SK-N-SH (cell line): ENCODE measurements at regions not wholly inside any gene's neighbourhood (a gene's known extent, or its start where the extent isn't known, plus 50 kb on each side); places are given as distances from the start of the nearest gene placed in this dataset.

Experiments used
- CTCF ChIA-PET: fragments of 300-600, 350-600 bp; formaldehyde crosslinking; extraction: SDS; loops from one replicate; lab custom pipeline; 2021; lab: Yijun Ruan, JAX
- POLR2A ChIA-PET: fragments of 350-600 bp; sonication (Branson Sonifier 250); formaldehyde crosslinking; extraction: SDS; loops from one replicate; lab custom pipeline; 2020; ENCODE audit warnings: antibody characterized with exemption, inconsistent platforms; lab: Yijun Ruan, JAX
- DNase-seq: peaks from one replicate; pipeline ENCODE4 v3.0.0; 2012
- H2AFZ ChIP-seq: fragments of 200-600 bp; sonication (generic); 2 replicates; pipeline ENCODE4 v1.8.1; 2016; ENCODE audit warnings: antibody characterized with exemption, mild to moderate bottlenecking, low read depth
- H3F3A ChIP-seq: fragments of 200-600 bp; sonication (generic); replicated peaks from 2 replicates; pipeline ENCODE3; 2016; ENCODE audit warnings: antibody characterized with exemption, mild to moderate bottlenecking; ENCODE audit not compliant: insufficient read depth
- H3K27ac ChIP-seq, 2 experiments: fragments of 200-500 bp in 1 of 2; fragments of 200-600 bp in 1 of 2; sonication (Bioruptor generic) in 1 of 2; sonication (generic), shearing (Covaris generic) in 1 of 2; 2 replicates each; pipeline versions ENCODE4 v1.5.1 to v1.6.1; 2014 to 2016; ENCODE audit warnings: low read depth in 2 of 2, inconsistent platforms in 1 of 2, low read length in 1 of 2, mild to moderate bottlenecking in 1 of 2, mixed read lengths in 1 of 2
- H3K27me3 ChIP-seq: fragments of 200-600 bp; sonication (generic), shearing (Covaris generic); 2 replicates; pipeline ENCODE4 v1.6.1; 2016; ENCODE audit warnings: mixed run types; ENCODE audit not compliant: insufficient read depth
- H3K36me3 ChIP-seq, 2 experiments: fragments of 200-500 bp in 1 of 2; fragments of 200-600 bp in 1 of 2; sonication (Bioruptor generic) in 1 of 2; sonication (generic) in 1 of 2; replicated peaks in 1 of 2; 2 replicates each; pipeline versions ENCODE3 to v1.5.1; 2014 to 2016; ENCODE audit warnings: low read length in 1 of 2, mild to moderate bottlenecking in 1 of 2; ENCODE audit not compliant: insufficient read depth in 2 of 2, control insufficient read depth in 1 of 2
- H3K4me1 ChIP-seq, 2 experiments: fragments of 200-500 bp in 1 of 2; fragments of 200-600 bp in 1 of 2; sonication (Bioruptor generic) in 1 of 2; sonication (generic), shearing (Covaris generic) in 1 of 2; 2 replicates each; pipeline versions ENCODE4 v1.5.1 to v1.6.1; 2014 to 2016; ENCODE audit warnings: low read depth in 1 of 2, low read length in 1 of 2, mixed run types in 1 of 2; ENCODE audit not compliant: insufficient read depth in 2 of 2, control insufficient read depth in 1 of 2
- H3K4me2 ChIP-seq: fragments of 200-600 bp; sonication (generic), shearing (Covaris generic); 2 replicates; pipeline ENCODE4 v1.6.1; 2017; ENCODE audit warnings: mixed run types
- H3K4me3 ChIP-seq, 2 experiments: fragments of 200-500 bp in 1 of 2; fragments of 200-600 bp in 1 of 2; sonication (Bioruptor generic) in 1 of 2; sonication (generic), shearing (Covaris generic) in 1 of 2; 2 replicates each; pipeline versions ENCODE4 v1.5.1 to v1.8.1; 2014 to 2016; ENCODE audit warnings: low read depth in 2 of 2, inconsistent platforms in 1 of 2, low read length in 1 of 2, mild to moderate bottlenecking in 1 of 2, mixed read lengths in 1 of 2, moderate library complexity in 1 of 2
- H3K79me2 ChIP-seq: fragments of 200-600 bp; sonication (generic); 2 replicates; pipeline ENCODE4 v1.8.1; 2017; ENCODE audit warnings: mild to moderate bottlenecking; ENCODE audit not compliant: insufficient read depth
- H3K9ac ChIP-seq: fragments of 200-600 bp; sonication (generic); 2 replicates; pipeline ENCODE4 v1.6.1; 2017; ENCODE audit warnings: mixed run types
- H3K9me2 ChIP-seq: fragments of 200-600 bp; sonication (generic); 2 replicates; pipeline ENCODE4 v1.6.1; 2017; ENCODE audit warnings: mixed run types
- H3K9me3 ChIP-seq: fragments of 200-600 bp; sonication (generic); 2 replicates; pipeline ENCODE4 v1.6.1; 2017; ENCODE audit warnings: mixed run types, mild to moderate bottlenecking, moderate library complexity
- H4K20me1 ChIP-seq: fragments of 200-600 bp; sonication (generic); 2 replicates; pipeline ENCODE4 v1.6.1; 2017; ENCODE audit warnings: mild to moderate bottlenecking, mixed run types; ENCODE audit not compliant: insufficient read depth
- ELF1 ChIP-seq: IDR thresholded peaks from 2 replicates; pipeline ENCODE4 v1.4.0; 2012
- EP300 ChIP-seq, 2 experiments: IDR thresholded peaks; 2 replicates each; pipeline versions ENCODE4 v1.4.0 to v1.6.1; 2012; ENCODE audit warnings: borderline replicate concordance in 1 of 2, low read depth in 1 of 2, low read length in 1 of 2
- FOSL2 ChIP-seq: IDR thresholded peaks from 2 replicates; pipeline ENCODE4 v1.4.0; 2012; ENCODE audit warnings: low read depth, mild to moderate bottlenecking, moderate library complexity, borderline replicate concordance
- GABPA ChIP-seq: IDR thresholded peaks from 2 replicates; pipeline ENCODE4 v1.4.0; 2012; ENCODE audit warnings: low read depth, mild to moderate bottlenecking
- JUND ChIP-seq: IDR thresholded peaks from 2 replicates; pipeline ENCODE4 v1.4.0; 2012
- MEF2A ChIP-seq: IDR thresholded peaks from 2 replicates; pipeline ENCODE4 v1.4.0; 2012; ENCODE audit warnings: low read depth, borderline replicate concordance
- MXI1 ChIP-seq: IDR thresholded peaks from 2 replicates; pipeline ENCODE4 v1.6.1; 2012; ENCODE audit warnings: mild to moderate bottlenecking, low read depth, low read length, improper control_type of control experiment
- PBX3 ChIP-seq: IDR thresholded peaks from 2 replicates; pipeline ENCODE4; 2012
- POLR2AphosphoS5 ChIP-seq: IDR thresholded peaks from 2 replicates; pipeline ENCODE4 v1.6.1; 2012; ENCODE audit warnings: low read depth, low read length
- RCOR1 ChIP-seq: fragments of 150-350 bp; IDR thresholded peaks from 2 replicates; pipeline ENCODE4 v1.6.1; 2017; ENCODE audit warnings: antibody characterized with exemption, low read length
- SMC3 ChIP-seq: IDR thresholded peaks from 2 replicates; pipeline ENCODE4 v1.6.1; 2012; ENCODE audit warnings: low read depth, low read length, improper control_type of control experiment
- TAF1 ChIP-seq: IDR thresholded peaks from 2 replicates; pipeline ENCODE4 v1.6.1; 2012; ENCODE audit warnings: low read depth, mild to moderate bottlenecking, low read length, moderate library complexity, borderline replicate concordance
- USF1 ChIP-seq: IDR thresholded peaks from 2 replicates; pipeline ENCODE4 v1.4.0; 2012; ENCODE audit warnings: low read depth, borderline replicate concordance
- YY1 ChIP-seq: IDR thresholded peaks from 2 replicates; pipeline ENCODE4 v1.4.0; 2012; ENCODE audit warnings: low read depth, mild to moderate bottlenecking
- WGBS: methylation state at CpG from one replicate; pipeline ENCODE4 v1.1.6; 2017; ENCODE audit warnings: low lambda C conversion rate; 5-methylcytosine and 5-hydroxymethylcytosine counted together

GRCh38 chr16:35745821-35746248 is 2286.4 kb downstream of the TP53TG3F start:
- Histone ChIP-seq H2AFZ (no peak overlapping the region), H3K4me2 (no peak overlapping the region), H3K9me2 (no peaks in the 10 kb centered on the region), H3K27ac (no peak overlapping the region), H3K4me1 (no peaks in the 10 kb centered on the region), H3K79me2 (no peaks in the 10 kb centered on the region), H4K20me1 (no peaks in the 10 kb centered on the region), H3K4me3 (no peak overlapping the region), H3K36me3 (no peaks in the 10 kb centered on the region), H3K9me3 (no peaks in the 10 kb centered on the region), H3K9ac (no peak overlapping the region), H3F3A (no peaks in the 10 kb centered on the region), H3K27me3 (no peaks in the 10 kb centered on the region)
- no peak for DNase-seq
- WGBS, result 50% methylated on average over 7 of the region's 9 CpGs
- no peak for TF ChIP-seq ELF1
- no peak for TF ChIP-seq MEF2A
- TF ChIP-seq FOSL2, result no peak
- no peak for TF ChIP-seq EP300 (IDR thresholded peaks at IDR 0.05; ENCODE audit: borderline replicate concordance in 1 of 2, low read depth in 1 of 2, low read length in 1 of 2)
- CTCF ChIA-PET, result no interaction called here
- POLR2A ChIA-PET, result no interaction called here

GRCh38 chr16:35746281-35746962 is 2287.0 kb downstream of the TP53TG3F start:
- POLR2A ChIA-PET, result no interaction called here
- no peaks in the 10 kb centered on the region for H4K20me1 ChIP-seq
- no peaks in the 10 kb centered on the region for H3K9me3 ChIP-seq
- no peak overlapping the region for H3K27ac ChIP-seq
- no peaks in the 10 kb centered on the region for H3F3A ChIP-seq
- H3K9ac ChIP-seq, result no peak overlapping the region
- no peaks in the 10 kb centered on the region for H3K79me2 ChIP-seq
- no peaks in the 10 kb centered on the region for H3K36me3 ChIP-seq
- no peak overlapping the region for H3K4me2 ChIP-seq
- no peaks in the 10 kb centered on the region for H3K27me3 ChIP-seq
- 42% methylated on average over 17 of the region's 17 CpGs for WGBS
- DNase-seq, result no peak
- CTCF ChIA-PET, result no interaction called here
- H2AFZ ChIP-seq, result no peak overlapping the region
- no peak overlapping the region for H3K4me3 ChIP-seq
- no peaks in the 10 kb centered on the region for H3K9me2 ChIP-seq
- no peaks in the 10 kb centered on the region for H3K4me1 ChIP-seq
- TF ChIP-seq PBX3 (no peak), TAF1 (no peak), MXI1 (no peak), JUND (no peak), ELF1 (no peak), GABPA (no peak), RCOR1 (no peak), SMC3 (no peak), POLR2AphosphoS5 (no peak), USF1 (no peak), YY1 (no peak)
